ENCODE measurements at regions not wholly inside any gene's neighbourhood (a gene's known extent, or its start where the extent isn't known, plus 50 kb on each side); places are given as distances from the start of the nearest gene placed in this dataset.

DNA sequence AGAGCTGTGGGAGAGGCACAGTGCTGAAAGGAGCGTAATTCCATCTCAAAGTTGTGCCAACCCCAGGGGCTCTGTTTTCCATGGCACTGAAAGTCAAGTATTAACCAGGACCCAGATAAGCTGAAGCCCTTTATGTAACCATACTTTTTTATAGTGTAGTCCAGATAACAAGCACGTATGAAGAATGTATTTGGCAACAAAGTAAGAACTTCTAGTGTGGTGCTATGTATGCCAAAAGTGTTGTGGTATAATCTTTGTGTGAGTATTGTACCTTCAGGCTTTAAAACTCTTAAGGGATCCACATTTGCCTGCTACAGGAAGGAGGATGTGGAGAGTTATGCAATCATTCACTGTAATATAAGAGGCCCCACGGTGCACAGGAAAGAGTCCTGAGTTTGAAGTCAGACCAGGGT lies 129.4 kb downstream of the IBTK start:
- TF ChIP-seq, protein P1, sequence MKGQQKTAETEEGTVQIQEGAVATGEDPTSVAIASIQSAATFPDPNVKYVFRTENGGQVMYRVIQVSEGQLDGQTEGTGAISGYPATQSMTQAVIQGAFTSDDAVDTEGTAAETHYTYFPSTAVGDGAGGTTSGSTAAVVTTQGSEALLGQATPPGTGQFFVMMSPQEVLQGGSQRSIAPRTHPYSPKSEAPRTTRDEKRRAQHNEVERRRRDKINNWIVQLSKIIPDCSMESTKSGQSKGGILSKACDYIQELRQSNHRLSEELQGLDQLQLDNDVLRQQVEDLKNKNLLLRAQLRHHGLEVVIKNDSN (IDR thresholded peaks at IDR 0.05) = no peak
- no peak for TF ChIP-seq EP300 (IDR thresholded peaks at IDR 0.05; ENCODE audit: borderline replicate concordance)
- TF ChIP-seq FOXM1 (IDR thresholded peaks at IDR 0.05; ENCODE audit: borderline replicate concordance, low read depth) = no peak
- TF ChIP-seq, protein P2, sequence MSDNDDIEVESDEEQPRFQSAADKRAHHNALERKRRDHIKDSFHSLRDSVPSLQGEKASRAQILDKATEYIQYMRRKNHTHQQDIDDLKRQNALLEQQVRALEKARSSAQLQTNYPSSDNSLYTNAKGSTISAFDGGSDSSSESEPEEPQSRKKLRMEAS (IDR thresholded peaks at IDR 0.05) = no peak
- TF ChIP-seq TCF12 (IDR thresholded peaks at IDR 0.05; ENCODE audit: low read depth) = no peak
- no peak for TF ChIP-seq TAF1 (IDR thresholded peaks at IDR 0.05; ENCODE audit: low read depth)
- no peak for TF ChIP-seq RAD21 (IDR thresholded peaks at IDR 0.05; ENCODE audit: low read depth)
- no peak for TF ChIP-seq ZBTB7A (IDR thresholded peaks at IDR 0.05; ENCODE audit: low read depth)

DNA sequence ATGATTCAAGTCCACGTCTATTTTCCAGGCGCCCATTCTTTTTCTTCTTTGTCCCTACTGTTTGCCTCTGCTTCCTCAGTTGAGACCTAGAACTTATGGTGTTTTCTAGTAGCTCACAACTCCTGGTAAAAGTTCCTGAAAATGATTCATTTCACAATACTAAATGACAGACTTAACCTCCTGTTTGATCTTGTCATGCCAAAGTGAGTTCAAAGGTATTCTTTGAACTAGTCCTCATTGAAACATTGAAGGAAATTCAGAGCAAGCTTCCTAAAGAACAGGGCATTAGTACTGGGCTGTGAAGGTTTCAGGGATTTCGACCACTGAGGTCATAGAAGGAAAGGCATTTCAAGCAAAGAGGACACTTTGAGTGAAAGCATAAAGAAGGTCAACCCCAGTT lies 132.8 kb downstream of the IBTK start:
- no peak for TF ChIP-seq CEBPB (IDR thresholded peaks at IDR 0.05)
- no peak for TF ChIP-seq RAD21 (IDR thresholded peaks at IDR 0.05; ENCODE audit: low read depth)
- TF ChIP-seq, protein P2 (IDR thresholded peaks at IDR 0.05) = no peak
- TF ChIP-seq, protein P3, sequence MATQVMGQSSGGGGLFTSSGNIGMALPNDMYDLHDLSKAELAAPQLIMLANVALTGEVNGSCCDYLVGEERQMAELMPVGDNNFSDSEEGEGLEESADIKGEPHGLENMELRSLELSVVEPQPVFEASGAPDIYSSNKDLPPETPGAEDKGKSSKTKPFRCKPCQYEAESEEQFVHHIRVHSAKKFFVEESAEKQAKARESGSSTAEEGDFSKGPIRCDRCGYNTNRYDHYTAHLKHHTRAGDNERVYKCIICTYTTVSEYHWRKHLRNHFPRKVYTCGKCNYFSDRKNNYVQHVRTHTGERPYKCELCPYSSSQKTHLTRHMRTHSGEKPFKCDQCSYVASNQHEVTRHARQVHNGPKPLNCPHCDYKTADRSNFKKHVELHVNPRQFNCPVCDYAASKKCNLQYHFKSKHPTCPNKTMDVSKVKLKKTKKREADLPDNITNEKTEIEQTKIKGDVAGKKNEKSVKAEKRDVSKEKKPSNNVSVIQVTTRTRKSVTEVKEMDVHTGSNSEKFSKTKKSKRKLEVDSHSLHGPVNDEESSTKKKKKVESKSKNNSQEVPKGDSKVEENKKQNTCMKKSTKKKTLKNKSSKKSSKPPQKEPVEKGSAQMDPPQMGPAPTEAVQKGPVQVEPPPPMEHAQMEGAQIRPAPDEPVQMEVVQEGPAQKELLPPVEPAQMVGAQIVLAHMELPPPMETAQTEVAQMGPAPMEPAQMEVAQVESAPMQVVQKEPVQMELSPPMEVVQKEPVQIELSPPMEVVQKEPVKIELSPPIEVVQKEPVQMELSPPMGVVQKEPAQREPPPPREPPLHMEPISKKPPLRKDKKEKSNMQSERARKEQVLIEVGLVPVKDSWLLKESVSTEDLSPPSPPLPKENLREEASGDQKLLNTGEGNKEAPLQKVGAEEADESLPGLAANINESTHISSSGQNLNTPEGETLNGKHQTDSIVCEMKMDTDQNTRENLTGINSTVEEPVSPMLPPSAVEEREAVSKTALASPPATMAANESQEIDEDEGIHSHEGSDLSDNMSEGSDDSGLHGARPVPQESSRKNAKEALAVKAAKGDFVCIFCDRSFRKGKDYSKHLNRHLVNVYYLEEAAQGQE (IDR thresholded peaks at IDR 0.05; ENCODE audit: low read depth) = no peak
- no peak for TF ChIP-seq NFIC (IDR thresholded peaks at IDR 0.05)
- no peak for TF ChIP-seq EGR1 (IDR thresholded peaks at IDR 0.05)
- TF ChIP-seq TCF12 (IDR thresholded peaks at IDR 0.05; ENCODE audit: low read depth) = no peak
- TF ChIP-seq ZBTB7A (IDR thresholded peaks at IDR 0.05; ENCODE audit: low read depth) = no peak
- TF ChIP-seq YY1 (IDR thresholded peaks at IDR 0.05; ENCODE audit: low read depth) = no peak
- TF ChIP-seq EP300 (IDR thresholded peaks at IDR 0.05; ENCODE audit: borderline replicate concordance) = no peak
- TF ChIP-seq, protein P1 (IDR thresholded peaks at IDR 0.05) = no peak
- TF ChIP-seq FOXM1 (IDR thresholded peaks at IDR 0.05; ENCODE audit: borderline replicate concordance, low read depth) = no peak
- no peak for TF ChIP-seq CREB1 (IDR thresholded peaks at IDR 0.05; ENCODE audit: low read depth)
- no peak for TF ChIP-seq TEAD4 (IDR thresholded peaks at IDR 0.05)
- TF ChIP-seq TAF1 (IDR thresholded peaks at IDR 0.05; ENCODE audit: low read depth) = no peak

DNA sequence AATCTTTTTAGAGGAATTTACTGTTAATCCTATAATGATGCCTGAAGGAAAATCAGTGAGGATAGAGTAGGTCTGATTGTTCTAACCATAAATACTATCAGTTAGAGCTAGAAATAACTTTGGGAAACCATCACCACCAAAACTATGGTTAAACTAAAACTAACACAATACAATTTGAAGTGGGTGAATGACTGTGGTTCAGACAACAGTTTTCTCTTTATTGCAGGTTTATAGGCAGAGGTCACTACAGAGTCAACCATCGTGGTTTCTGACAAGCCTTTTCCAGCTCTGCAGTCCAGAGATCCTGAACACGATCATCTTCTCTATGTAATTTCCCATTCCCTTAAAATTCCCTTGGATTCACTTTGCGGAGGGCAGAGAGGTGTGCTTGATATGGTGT lies 134.3 kb downstream of the IBTK start:
- TF ChIP-seq TCF12 (IDR thresholded peaks at IDR 0.05; ENCODE audit: low read depth) (no peak), EP300 (IDR thresholded peaks at IDR 0.05; ENCODE audit: borderline replicate concordance) (no peak), NFIC (IDR thresholded peaks at IDR 0.05) (no peak), FOXM1 (IDR thresholded peaks at IDR 0.05; ENCODE audit: borderline replicate concordance, low read depth) (no peak), YY1 (IDR thresholded peaks at IDR 0.05; ENCODE audit: low read depth) (no peak), CEBPB (IDR thresholded peaks at IDR 0.05) (no peak)
- TF ChIP-seq, protein P2 (IDR thresholded peaks at IDR 0.05) = no peak

DNA sequence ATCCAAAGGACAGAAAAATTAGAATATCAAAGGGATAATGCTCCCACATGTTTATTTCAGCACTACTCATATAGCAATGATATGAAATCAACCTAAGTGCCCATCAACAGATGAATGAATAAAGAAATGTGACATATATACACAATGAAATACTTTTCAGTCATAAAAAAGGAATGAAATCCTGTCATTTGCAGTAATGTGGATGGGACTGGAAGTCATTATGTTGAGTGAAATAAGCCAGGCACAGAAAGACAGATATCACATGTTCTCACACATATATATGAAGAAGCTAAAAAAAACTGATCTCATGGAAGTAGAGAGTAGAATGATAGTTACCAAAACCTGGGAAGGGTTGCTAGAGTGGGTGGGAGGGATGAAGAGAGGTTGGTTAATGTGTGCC lies 135.7 kb downstream of the IBTK start:
- TF ChIP-seq RAD21 (IDR thresholded peaks at IDR 0.05; ENCODE audit: low read depth) (no peak), TAF1 (IDR thresholded peaks at IDR 0.05; ENCODE audit: low read depth) (no peak), CEBPB (IDR thresholded peaks at IDR 0.05) (no peak), NFIC (IDR thresholded peaks at IDR 0.05) (no peak), EGR1 (IDR thresholded peaks at IDR 0.05) (no peak), TCF12 (IDR thresholded peaks at IDR 0.05; ENCODE audit: low read depth) (no peak), CREB1 (IDR thresholded peaks at IDR 0.05; ENCODE audit: low read depth) (no peak), EP300 (IDR thresholded peaks at IDR 0.05; ENCODE audit: borderline replicate concordance) (no peak), YY1 (IDR thresholded peaks at IDR 0.05; ENCODE audit: low read depth) (no peak), TEAD4 (IDR thresholded peaks at IDR 0.05) (no peak), ZBTB7A (IDR thresholded peaks at IDR 0.05; ENCODE audit: low read depth) (no peak), FOXM1 (IDR thresholded peaks at IDR 0.05; ENCODE audit: borderline replicate concordance, low read depth) (no peak)
- TF ChIP-seq, protein P1 (IDR thresholded peaks at IDR 0.05) = no peak
- TF ChIP-seq, protein P3 (IDR thresholded peaks at IDR 0.05; ENCODE audit: low read depth) = no peak
- TF ChIP-seq, protein P2 (IDR thresholded peaks at IDR 0.05) = no peak

DNA sequence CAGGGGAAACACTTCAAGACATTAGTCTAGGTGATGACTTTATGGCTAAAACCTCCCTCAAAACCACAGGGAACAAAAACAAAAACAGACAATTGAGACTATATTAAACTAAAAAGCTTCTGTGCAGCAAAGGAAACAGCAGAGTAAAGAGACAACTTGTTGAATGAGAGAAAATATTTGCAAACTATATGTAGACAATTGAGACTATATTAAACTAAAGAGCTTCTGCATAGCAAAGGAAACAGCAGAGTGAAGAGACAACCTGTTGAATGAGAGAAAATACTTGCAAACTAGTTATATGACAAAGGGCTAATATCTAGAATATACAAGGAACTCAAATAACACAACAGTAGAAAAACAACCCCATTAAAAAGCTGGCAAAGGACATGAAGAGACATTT lies 136.4 kb downstream of the IBTK start:
- no peak for TF ChIP-seq NFIC (IDR thresholded peaks at IDR 0.05)
- no peak for TF ChIP-seq TCF12 (IDR thresholded peaks at IDR 0.05; ENCODE audit: low read depth)
- TF ChIP-seq CREB1 (IDR thresholded peaks at IDR 0.05; ENCODE audit: low read depth) = no peak
- TF ChIP-seq, protein P2 (IDR thresholded peaks at IDR 0.05) = no peak
- no peak for TF ChIP-seq FOXM1 (IDR thresholded peaks at IDR 0.05; ENCODE audit: borderline replicate concordance, low read depth)
- TF ChIP-seq YY1 (IDR thresholded peaks at IDR 0.05; ENCODE audit: low read depth) = no peak
- TF ChIP-seq TAF1 (IDR thresholded peaks at IDR 0.05; ENCODE audit: low read depth) = no peak
- TF ChIP-seq, protein P1 (IDR thresholded peaks at IDR 0.05) = no peak
- TF ChIP-seq EGR1 (IDR thresholded peaks at IDR 0.05) = no peak
